Adrenal gland (tissue), 5 donors: ENCODE measurements at regions not wholly inside any gene's neighbourhood (a gene's known extent, or its start where the extent isn't known, plus 50 kb on each side); places are given as distances from the start of the nearest gene placed in this dataset.

Experiments
- CTCF ChIP-seq, 6 experiments: fragments of 450-650 bp in 4 of 6; fragments of 200-600 bp in 2 of 6; sonication (generic) in 1 of 6; IDR thresholded peaks; 1 replicate in 5 of 6; 2 replicates in 1 of 6; pipeline versions ENCODE4 v1.5.1 to v1.8.0; 2016 to 2021; ENCODE audit warnings: antibody characterized with exemption in 6 of 6, mild to moderate bottlenecking in 2 of 6, moderate library complexity in 1 of 6
- POLR2A ChIP-seq, 2 donors: fragments of 450-650 bp; IDR thresholded peaks; one replicate each; pipeline ENCODE4 v1.6.1; 2017; ENCODE audit warnings: antibody characterized with exemption in 2 of 2, mild to moderate bottlenecking in 2 of 2, moderate library complexity in 1 of 2
- donor health status: DM: no; HTN: no; CAD: no.

- TF ChIP-seq CTCF (IDR thresholded peaks at IDR 0.05): no peak
- TF ChIP-seq POLR2A (IDR thresholded peaks at IDR 0.05): no peak
Observed at GRCh38 chr4:72953571-72953970, 115.9 kb downstream of the COX18 start.
